GM23248 (cell line): ENCODE measurements at regions not wholly inside any gene's neighbourhood (a gene's known extent, or its start where the extent isn't known, plus 50 kb on each side); places are given as distances from the start of the nearest gene placed in this dataset.

Source experiments
- EZH2 ChIP-seq: fragments of 200-600 bp; sonication (generic); IDR thresholded peaks from 2 replicates; pipeline ENCODE4 v1.6.1; 2018; ENCODE audit warnings: antibody characterized with exemption, mild to moderate bottlenecking; ENCODE audit not compliant: insufficient read depth, poor library complexity, severe bottlenecking
- EZH2phosphoT487 ChIP-seq: fragments of 200-600 bp; sonication (generic); IDR thresholded peaks from 2 replicates; pipeline ENCODE4 v1.6.1; 2018; ENCODE audit warnings: antibody characterized with exemption, moderate library complexity, mild to moderate bottlenecking, low read depth; ENCODE audit not compliant: insufficient read depth

DNA sequence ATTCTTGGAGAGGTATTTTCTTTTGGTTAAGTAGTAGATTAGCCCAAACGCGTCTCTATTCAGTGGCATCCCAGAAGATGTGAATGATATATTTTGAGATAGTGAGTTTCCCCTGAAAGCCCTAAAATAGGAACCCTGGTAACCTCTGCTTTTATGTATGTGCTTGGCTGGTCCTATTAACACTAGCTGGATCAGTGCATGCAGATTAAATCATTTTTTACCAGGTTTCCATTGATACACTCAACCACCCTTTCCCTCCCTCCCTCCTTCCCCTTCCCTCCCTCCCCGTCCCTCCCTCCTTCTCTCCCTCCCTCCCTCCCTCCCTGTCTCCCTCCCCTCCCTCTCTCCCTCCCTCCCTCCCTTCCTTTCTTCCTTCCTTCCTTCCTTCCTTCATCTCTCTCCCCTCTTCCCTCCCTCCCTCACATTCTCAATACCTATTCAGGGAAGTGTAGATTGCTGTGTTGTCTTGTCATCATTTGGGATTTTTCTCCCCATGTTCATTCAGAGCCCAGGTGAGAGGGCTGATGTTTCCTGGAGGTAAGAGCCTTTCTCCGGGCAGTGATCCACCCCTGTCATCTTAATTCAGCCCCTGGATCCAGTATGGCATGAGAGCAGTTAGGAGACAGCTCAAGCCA, 406.8 kb downstream of the PRDM2 start:
- TF ChIP-seq EZH2 (no peak), EZH2phosphoT487 (no peak)
